DOHH2 (cell line): ENCODE measurements at regions not wholly inside any gene's neighbourhood (a gene's known extent, or its start where the extent isn't known, plus 50 kb on each side); places are given as distances from the start of the nearest gene placed in this dataset.

Experiments
- H3F3A ChIP-seq: fragments of 200-600 bp; sonication (generic), shearing (Covaris generic); 2 replicates; pipeline ENCODE4 v1.6.0; 2016; ENCODE audit warnings: antibody characterized with exemption, mild to moderate bottlenecking; ENCODE audit not compliant: control insufficient read depth, insufficient read depth
- H3K27ac ChIP-seq: fragments of 200-600 bp; sonication (generic); 2 replicates; pipeline ENCODE4 v1.5.1; 2014; ENCODE audit warnings: low read depth, mild to moderate bottlenecking, low read length, moderate library complexity
- H3K27me3 ChIP-seq: fragments of 200-600 bp; sonication (generic); 2 replicates; pipeline ENCODE4 v1.6.1; 2014; ENCODE audit warnings: mild to moderate bottlenecking, low read length, mixed read lengths; ENCODE audit not compliant: control insufficient read depth
- H3K36me3 ChIP-seq: fragments of 200-600 bp; sonication (generic); 2 replicates; pipeline ENCODE4 v1.6.1; 2014; ENCODE audit warnings: mild to moderate bottlenecking, low read length, moderate library complexity, mixed read lengths; ENCODE audit not compliant: control insufficient read depth
- H3K4me1 ChIP-seq: fragments of 200-600 bp; sonication (generic); 2 replicates; pipeline ENCODE4 v1.6.1; 2014; ENCODE audit warnings: mild to moderate bottlenecking, low read length, mixed read lengths; ENCODE audit not compliant: control insufficient read depth
- H3K4me2 ChIP-seq: fragments of 200-600 bp; sonication (generic); 2 replicates; pipeline ENCODE4 v1.6.0; 2014; ENCODE audit warnings: mild to moderate bottlenecking, low read length, moderate library complexity
- H3K4me3 ChIP-seq: fragments of 200-600 bp; sonication (generic); 2 replicates; pipeline ENCODE4 v1.5.1; 2014; ENCODE audit warnings: mild to moderate bottlenecking, low read length, mixed read lengths
- H3K79me2 ChIP-seq: fragments of 200-600 bp; sonication (generic); 2 replicates; pipeline ENCODE4 v1.6.1; 2014; ENCODE audit warnings: mild to moderate bottlenecking, low read length, mixed read lengths; ENCODE audit not compliant: control insufficient read depth
- H3K9me2 ChIP-seq: fragments of 200-600 bp; sonication (generic); replicated peaks from 2 replicates; pipeline ENCODE4 v1.6.1; 2014; ENCODE audit warnings: mild to moderate bottlenecking, low read length, mixed read lengths; ENCODE audit not compliant: control insufficient read depth
- H3K9me3 ChIP-seq: fragments of 200-600 bp; sonication (generic); 2 replicates; pipeline ENCODE4 v1.6.1; 2014; ENCODE audit warnings: antibody characterized with exemption, low read length, mixed read lengths; ENCODE audit not compliant: control insufficient read depth, insufficient read depth
- H4K20me1 ChIP-seq: fragments of 200-600 bp; sonication (generic); 2 replicates; pipeline ENCODE4 v1.6.0; 2014; ENCODE audit warnings: low read depth, mild to moderate bottlenecking, antibody characterized with exemption, low read length, moderate library complexity; ENCODE audit not compliant: control insufficient read depth, insufficient read depth
- CTCF ChIP-seq: fragments of 200-600 bp; sonication (generic); IDR thresholded peaks from one replicate; pipeline ENCODE4 v1.5.1; 2014; ENCODE audit warnings: antibody characterized with exemption, mild to moderate bottlenecking, low read depth, low read length; ENCODE audit not compliant: poor library complexity, severe bottlenecking
- EZH2phosphoT487 ChIP-seq: fragments of 200-600 bp; sonication (generic); IDR thresholded peaks from 2 replicates; pipeline ENCODE4 v1.6.1; 2017; ENCODE audit warnings: borderline replicate concordance, mild to moderate bottlenecking, antibody characterized with exemption, low read length, moderate library complexity, mixed read lengths

GRCh38 chr7:53095731-53096501, 60.5 kb downstream of the POM121L12 start:
- no peak overlapping the region for H3K4me3 ChIP-seq
- no peaks in the 10 kb centered on the region for H3K9me2 ChIP-seq
- TF ChIP-seq EZH2phosphoT487 (no peak), CTCF (no peak)
- no peaks in the 10 kb centered on the region for H3K36me3 ChIP-seq
- H3K4me1 ChIP-seq, result no peaks in the 10 kb centered on the region
- no peaks in the 10 kb centered on the region for H4K20me1 ChIP-seq
- H3K27ac ChIP-seq, result no peak overlapping the region
- H3F3A ChIP-seq, result no peaks in the 10 kb centered on the region
- H3K9me3 ChIP-seq, result no peaks in the 10 kb centered on the region; the same call in 1 of the 2 replicates
- no peaks in the 10 kb centered on the region for H3K79me2 ChIP-seq
- H3K4me2 ChIP-seq, result no peak overlapping the region
- no peaks in the 10 kb centered on the region for H3K27me3 ChIP-seq

- Histone ChIP-seq H3K27me3 (no peaks in the 10 kb centered on the region), H3K4me2 (no peak overlapping the region), H3K9me2 (no peaks in the 10 kb centered on the region), H3K4me1 (no peaks in the 10 kb centered on the region), H3K36me3 (no peaks in the 10 kb centered on the region), H3K79me2 (no peaks in the 10 kb centered on the region), H3F3A (no peaks in the 10 kb centered on the region), H3K9me3 (no peaks in the 10 kb centered on the region; the same call in 1 of the 2 replicates), H3K27ac (no peak overlapping the region), H4K20me1 (no peaks in the 10 kb centered on the region), H3K4me3 (no peak overlapping the region)
- TF ChIP-seq EZH2phosphoT487 (no peak), CTCF (no peak)
These were observed 64.7 kb downstream of the POM121L12 start for GRCh38 chr7:53100091-53100490.

- H3K27ac ChIP-seq, result no peak overlapping the region
- H3K36me3 ChIP-seq, result no peaks in the 10 kb centered on the region
- H3K4me2 ChIP-seq, result no peak overlapping the region
- no peaks in the 10 kb centered on the region; the same call in 1 of the 2 replicates for H3K9me3 ChIP-seq
- TF ChIP-seq CTCF (no peak), EZH2phosphoT487 (no peak)
- no peaks in the 10 kb centered on the region for H3K27me3 ChIP-seq
- no peak overlapping the region for H3K4me3 ChIP-seq
- no peaks in the 10 kb centered on the region for H3K4me1 ChIP-seq
- no peaks in the 10 kb centered on the region for H4K20me1 ChIP-seq
- no peaks in the 10 kb centered on the region for H3K79me2 ChIP-seq
- no peaks in the 10 kb centered on the region for H3K9me2 ChIP-seq
- H3F3A ChIP-seq, result no peaks in the 10 kb centered on the region
These were observed 65.6 kb downstream of the POM121L12 start for GRCh38 chr7:53101026-53101425.
